ENCODE measurements at regions not wholly inside any gene's neighbourhood (a gene's known extent, or its start where the extent isn't known, plus 50 kb on each side); places are given as distances from the start of the nearest gene placed in this dataset.
A peak's percentile ranks its signal among the peaks of the same experiment; 100 is the strongest.
"Not testable (repeated sequence)": the region's sequence is repeated elsewhere in the genome, so short reads cannot be mapped to it uniquely, and the experiment has no call there.

- no peak for DNase-seq (ENCODE audit: low spot score)
Measured at GRCh38 chr12:61574339-61574738, 685.9 kb upstream of the USP15 start.

GRCh38 chr12:61584943-61585342, 675.3 kb upstream of the USP15 start:
- no peak for DNase-seq (ENCODE audit: low spot score)

GRCh38 chr12:61590864-61591263, 669.3 kb upstream of the USP15 start:
- DNase-seq (ENCODE audit: low spot score): not testable (repeated sequence)

- DNase-seq (ENCODE audit: low spot score): no peak
Measured at GRCh38 chr12:61610143-61610542, 650.1 kb upstream of the USP15 start.

GRCh38 chr12:61629702-61630101, 630.5 kb upstream of the USP15 start:
- peak; percentile 25 for DNase-seq (ENCODE audit: low spot score)

GRCh38 chr12:61646639-61647038, 613.6 kb upstream of the USP15 start:
- no peak for DNase-seq (ENCODE audit: low spot score)

GRCh38 chr12:61647566-61647965, 612.6 kb upstream of the USP15 start:
- DNase-seq (ENCODE audit: low spot score): no peak

- no peak for DNase-seq (ENCODE audit: low spot score)
Measured at GRCh38 chr12:61652265-61652664, 607.9 kb upstream of the USP15 start.

- no peak for DNase-seq (ENCODE audit: low spot score)
Measured at GRCh38 chr12:61654698-61655097, 605.5 kb upstream of the USP15 start.

- no peak for DNase-seq (ENCODE audit: low spot score)
Measured at GRCh38 chr12:61655241-61655640, 605.0 kb upstream of the USP15 start.

- no peak for DNase-seq (ENCODE audit: low spot score)
Measured at GRCh38 chr12:61667676-61668075, 592.5 kb upstream of the USP15 start.

GRCh38 chr12:61676520-61676919, 583.7 kb upstream of the USP15 start:
- no peak for DNase-seq (ENCODE audit: low spot score)

- DNase-seq (ENCODE audit: low spot score): no peak
Measured at GRCh38 chr12:61687407-61687806, 572.8 kb upstream of the USP15 start.

GRCh38 chr12:61694214-61694613, 566.0 kb upstream of the USP15 start:
- no peak for DNase-seq (ENCODE audit: low spot score)

- DNase-seq (ENCODE audit: low spot score): no peak
Measured at GRCh38 chr12:61701471-61701870, 558.7 kb upstream of the USP15 start.

- DNase-seq (ENCODE audit: low spot score): no peak
Measured at GRCh38 chr12:61706783-61707182, 553.4 kb upstream of the USP15 start.

GRCh38 chr12:61713121-61713520, 547.1 kb upstream of the USP15 start:
- DNase-seq (ENCODE audit: low spot score): no peak

GRCh38 chr12:61717986-61718385, 542.2 kb upstream of the USP15 start:
- no peak for DNase-seq (ENCODE audit: low spot score)

GRCh38 chr12:61739925-61740324, 520.3 kb upstream of the USP15 start:
- DNase-seq (ENCODE audit: low spot score): no peak

- DNase-seq (ENCODE audit: low spot score): no peak
Measured at GRCh38 chr12:61750604-61751003, 509.6 kb upstream of the USP15 start.

GRCh38 chr12:61754214-61754613, 506.0 kb upstream of the USP15 start:
- DNase-seq (ENCODE audit: low spot score): no peak

GRCh38 chr12:61757831-61758505, 502.2 kb upstream of the USP15 start:
- DNase-seq (ENCODE audit: low spot score): no peak

- no peak for DNase-seq (ENCODE audit: low spot score)
Measured at GRCh38 chr12:61758661-61759060, 501.5 kb upstream of the USP15 start.

GRCh38 chr12:61765926-61766325, 494.3 kb upstream of the USP15 start:
- DNase-seq (ENCODE audit: low spot score): no peak

- no peak for DNase-seq (ENCODE audit: low spot score)
Measured at GRCh38 chr12:61780435-61780834, 479.8 kb upstream of the USP15 start.
